SK-N-SH treated with all-trans-retinoic acid at 6 μM for 48 hours (cell line): ENCODE measurements at regions not wholly inside any gene's neighbourhood (a gene's known extent, or its start where the extent isn't known, plus 50 kb on each side); places are given as distances from the start of the nearest gene placed in this dataset.

ENCODE experiments used
- ATAC-seq: fragments of 200-7000 bp; cut with Tn5 transposase; 3 replicates; pipeline ENCODE4 v1.9.1; 2020; ENCODE audit warnings: mild to moderate bottlenecking, moderate library complexity
- ARNTL ChIP-seq: fragments of 450-650 bp; formaldehyde crosslinking; IDR thresholded peaks from 2 replicates; pipeline ENCODE4 v1.5.0; 2020; ENCODE audit warnings: low read depth, mild to moderate bottlenecking, moderate library complexity, borderline replicate concordance
- BACH2 ChIP-seq: fragments of 250-450 bp; sonication (Bioruptor Pico); IDR thresholded peaks from 2 replicates; pipeline ENCODE4 v1.9.0; 2021; ENCODE audit warnings: mild to moderate bottlenecking, borderline replicate concordance
- CREB5 ChIP-seq: fragments of 250-450 bp; sonication (Bioruptor Pico); IDR thresholded peaks from 2 replicates; pipeline ENCODE4 v1.5.1; 2020; ENCODE audit warnings: low read depth, mild to moderate bottlenecking, moderate library complexity
- CSDC2 ChIP-seq: fragments of 250-450 bp; sonication (Bioruptor Pico); IDR thresholded peaks from 2 replicates; pipeline ENCODE4 v1.5.0; 2020; ENCODE audit warnings: mild to moderate bottlenecking, moderate library complexity
- CSRNP3 ChIP-seq: fragments of 250-450 bp; sonication (Bioruptor Pico); IDR thresholded peaks from 2 replicates; pipeline ENCODE4 v1.5.1; 2021; ENCODE audit warnings: mild to moderate bottlenecking, moderate library complexity
- ESRRG ChIP-seq: fragments of 250-450 bp; sonication (Bioruptor Pico); IDR thresholded peaks from 2 replicates; pipeline ENCODE4 v1.6.1; 2021; ENCODE audit warnings: mild to moderate bottlenecking
- GLIS3 ChIP-seq: fragments of 250-450 bp; sonication (Bioruptor Pico); IDR thresholded peaks from 2 replicates; pipeline ENCODE4 v1.5.0; 2020; ENCODE audit warnings: mild to moderate bottlenecking, moderate library complexity
- ISL1 ChIP-seq: fragments of 250-450 bp; sonication (Bioruptor Pico); IDR thresholded peaks from 2 replicates; pipeline ENCODE4 v2.1.2; 2022; ENCODE audit warnings: mild to moderate bottlenecking, moderate library complexity
- OSR1 ChIP-seq: fragments of 250-450 bp; sonication (Bioruptor Pico); IDR thresholded peaks from 2 replicates; pipeline ENCODE4 v1.8.0; 2022; ENCODE audit warnings: moderate library complexity, mild to moderate bottlenecking, inconsistent platforms
- PATZ1 ChIP-seq: fragments of 250-450 bp; sonication (Bioruptor Pico); IDR thresholded peaks from 2 replicates; pipeline ENCODE4 v1.8.0; 2020; ENCODE audit warnings: mild to moderate bottlenecking, moderate library complexity, borderline replicate concordance
- RARB ChIP-seq: fragments of 250-450 bp; sonication (Bioruptor Pico); IDR thresholded peaks from 2 replicates; pipeline ENCODE4 v1.8.0; 2021; ENCODE audit warnings: mild to moderate bottlenecking, moderate library complexity
- SNAI2 ChIP-seq: fragments of 250-450 bp; sonication (Bioruptor Pico); IDR thresholded peaks from 2 replicates; pipeline ENCODE4 v1.5.0; 2020; ENCODE audit warnings: mild to moderate bottlenecking, moderate library complexity
- TSHZ2 ChIP-seq: fragments of 250-450 bp; sonication (Bioruptor Pico); IDR thresholded peaks from 2 replicates; pipeline ENCODE4 v1.5.0; 2020; ENCODE audit warnings: mild to moderate bottlenecking, moderate library complexity
- ZC3H10 ChIP-seq: fragments of 250-450 bp; sonication (Bioruptor Pico); IDR thresholded peaks from 2 replicates; pipeline ENCODE4 v1.5.1; 2021; ENCODE audit warnings: mild to moderate bottlenecking, moderate library complexity
- ZFP3 ChIP-seq: fragments of 250-450 bp; sonication (Bioruptor Pico); IDR thresholded peaks from 2 replicates; pipeline ENCODE4 v1.5.0; 2020; ENCODE audit warnings: mild to moderate bottlenecking, moderate library complexity
- ZFP30 ChIP-seq: fragments of 450-650 bp; formaldehyde crosslinking; IDR thresholded peaks from 2 replicates; pipeline ENCODE4 v1.5.0; 2022; ENCODE audit warnings: mild to moderate bottlenecking, moderate library complexity
- ZNF565 ChIP-seq: fragments of 450-650 bp; formaldehyde crosslinking; conservative IDR thresholded peaks from 2 replicates; pipeline ENCODE4 v1.5.0; 2020; ENCODE audit warnings: low read depth, mild to moderate bottlenecking, moderate library complexity
- ZNF70 ChIP-seq: fragments of 450-650 bp; formaldehyde crosslinking; IDR thresholded peaks from 2 replicates; pipeline ENCODE4 v1.5.0; 2020; ENCODE audit warnings: mild to moderate bottlenecking, moderate library complexity
- ZNF8 ChIP-seq: fragments of 450-650 bp; formaldehyde crosslinking; IDR thresholded peaks from 2 replicates; pipeline ENCODE4 v1.5.0; 2020; ENCODE audit warnings: mild to moderate bottlenecking, moderate library complexity

GRCh38 chr1:70496181-70496580, 85.1 kb downstream of the CTH start (continued):
- no peak for TF ChIP-seq PATZ1 (CRISPR knock-in tag)
- no peak for TF ChIP-seq ZNF8 (CRISPR knock-in tag)
- no peak for TF ChIP-seq ISL1 (CRISPR knock-in tag)
- TF ChIP-seq GLIS3 (CRISPR knock-in tag), result no peak
- no peak for TF ChIP-seq OSR1 (CRISPR knock-in tag)
- no peak for TF ChIP-seq ZNF70 (CRISPR knock-in tag)
- TF ChIP-seq RARB, result no peak
- no peak for TF ChIP-seq SNAI2
- TF ChIP-seq BACH2 (CRISPR knock-in tag), result no peak
- no peak for TF ChIP-seq ESRRG (CRISPR knock-in tag)
- TF ChIP-seq ZFP30, result no peak
- no peak for TF ChIP-seq ZNF565 (CRISPR knock-in tag)
- TF ChIP-seq ZFP3 (CRISPR knock-in tag), result no peak

- TF ChIP-seq CREB5 (CRISPR knock-in tag) (no peak), CSRNP3 (CRISPR knock-in tag) (no peak), ZNF70 (CRISPR knock-in tag) (no peak), TSHZ2 (CRISPR knock-in tag) (no peak), BACH2 (CRISPR knock-in tag) (no peak), ZNF8 (CRISPR knock-in tag) (no peak), PATZ1 (CRISPR knock-in tag) (no peak)
- TF ChIP-seq, all 23 proteins: peak for 0
- no peak for ATAC-seq
These were observed 86.1 kb downstream of the CTH start for GRCh38 chr1:70497152-70497551.

GRCh38 chr1:70498666-70499065, 87.6 kb downstream of the CTH start:
- ATAC-seq, result no peak
- no peak for TF ChIP-seq CSRNP3 (CRISPR knock-in tag)
- no peak for TF ChIP-seq BACH2 (CRISPR knock-in tag)
- TF ChIP-seq GLIS3 (CRISPR knock-in tag), result no peak

- TF ChIP-seq RARB (no peak), CREB5 (CRISPR knock-in tag) (no peak), ZC3H10 (CRISPR knock-in tag) (no peak), ARNTL (CRISPR knock-in tag) (no peak), CSDC2 (CRISPR knock-in tag) (no peak), OSR1 (CRISPR knock-in tag) (no peak), PATZ1 (CRISPR knock-in tag) (no peak), ZNF70 (CRISPR knock-in tag) (no peak), GLIS3 (CRISPR knock-in tag) (no peak), ZNF8 (CRISPR knock-in tag) (no peak)
- no peak for ATAC-seq
These were observed 88.6 kb downstream of the CTH start for GRCh38 chr1:70499695-70500094.
